ENCODE measurements at regions not wholly inside any gene's neighbourhood (a gene's known extent, or its start where the extent isn't known, plus 50 kb on each side); places are given as distances from the start of the nearest gene placed in this dataset.

- DNase-seq (ENCODE audit: insufficient read length) (no peak), FAIRE-seq (no peak)
- no peak for TF ChIP-seq POLR2AphosphoS5 (IDR thresholded peaks at IDR 0.05; ENCODE audit: low read depth, low read length)
- TF ChIP-seq POLR2A (IDR thresholded peaks at IDR 0.05; ENCODE audit: low read depth, low read length) = no peak
- no peak for TF ChIP-seq TAF1 (IDR thresholded peaks at IDR 0.05; ENCODE audit: borderline replicate concordance, low read depth, low read length)
Observed at GRCh38 chr11:92388380-92388779, 163.8 kb downstream of the FAT3 start.

GRCh38 chr11:92390783-92391182, 166.2 kb downstream of the FAT3 start:
- no peak for DNase-seq (ENCODE audit: insufficient read length)
- no peak for TF ChIP-seq POLR2A (IDR thresholded peaks at IDR 0.05; ENCODE audit: low read depth, low read length)
- no peak for TF ChIP-seq TAF1 (IDR thresholded peaks at IDR 0.05; ENCODE audit: borderline replicate concordance, low read depth, low read length)
- no peak for TF ChIP-seq POLR2AphosphoS5 (IDR thresholded peaks at IDR 0.05; ENCODE audit: low read depth, low read length)
- no peak for FAIRE-seq

- no peak for TF ChIP-seq POLR2A (IDR thresholded peaks at IDR 0.05; ENCODE audit: low read depth, low read length)
- no peak for TF ChIP-seq POLR2AphosphoS5 (IDR thresholded peaks at IDR 0.05; ENCODE audit: low read depth, low read length)
- TF ChIP-seq TAF1 (IDR thresholded peaks at IDR 0.05; ENCODE audit: borderline replicate concordance, low read depth, low read length) = no peak
- no peak for DNase-seq (ENCODE audit: insufficient read length)
- no peak for FAIRE-seq
Observed at GRCh38 chr11:92391364-92391763, 166.7 kb downstream of the FAT3 start.

- no peak for FAIRE-seq
- no peak for TF ChIP-seq TAF1 (IDR thresholded peaks at IDR 0.05; ENCODE audit: borderline replicate concordance, low read depth, low read length)
- no peak for DNase-seq (ENCODE audit: insufficient read length)
Observed at GRCh38 chr11:92391808-92392207, 167.2 kb downstream of the FAT3 start.

GRCh38 chr11:92393218-92393617, 168.6 kb downstream of the FAT3 start:
- TF ChIP-seq POLR2AphosphoS5 (IDR thresholded peaks at IDR 0.05; ENCODE audit: low read depth, low read length) (no peak), TAF1 (IDR thresholded peaks at IDR 0.05; ENCODE audit: borderline replicate concordance, low read depth, low read length) (no peak), POLR2A (IDR thresholded peaks at IDR 0.05; ENCODE audit: low read depth, low read length) (no peak)
- DNase-seq (ENCODE audit: insufficient read length) (no peak), FAIRE-seq (peak; percentile 30)

- DNase-seq (ENCODE audit: insufficient read length) = no peak
- TF ChIP-seq POLR2A (IDR thresholded peaks at IDR 0.05; ENCODE audit: low read depth, low read length) (no peak), TAF1 (IDR thresholded peaks at IDR 0.05; ENCODE audit: borderline replicate concordance, low read depth, low read length) (no peak), POLR2AphosphoS5 (IDR thresholded peaks at IDR 0.05; ENCODE audit: low read depth, low read length) (no peak)
- no peak for FAIRE-seq
Observed at GRCh38 chr11:92396133-92396532, 171.5 kb downstream of the FAT3 start.

- TF ChIP-seq POLR2AphosphoS5 (IDR thresholded peaks at IDR 0.05; ENCODE audit: low read depth, low read length) (no peak), POLR2A (IDR thresholded peaks at IDR 0.05; ENCODE audit: low read depth, low read length) (no peak), TAF1 (IDR thresholded peaks at IDR 0.05; ENCODE audit: borderline replicate concordance, low read depth, low read length) (no peak)
- DNase-seq (ENCODE audit: insufficient read length) (no peak), FAIRE-seq (no peak)
Observed at GRCh38 chr11:92397221-92397755, 172.7 kb downstream of the FAT3 start.

GRCh38 chr11:92399705-92400104, 175.1 kb downstream of the FAT3 start:
- DNase-seq (ENCODE audit: insufficient read length) (no peak), FAIRE-seq (no peak)
- TF ChIP-seq POLR2AphosphoS5 (IDR thresholded peaks at IDR 0.05; ENCODE audit: low read depth, low read length) (no peak), TAF1 (IDR thresholded peaks at IDR 0.05; ENCODE audit: borderline replicate concordance, low read depth, low read length) (no peak), POLR2A (IDR thresholded peaks at IDR 0.05; ENCODE audit: low read depth, low read length) (no peak)

GRCh38 chr11:92401520-92401919, 176.9 kb downstream of the FAT3 start:
- FAIRE-seq (no peak), DNase-seq (ENCODE audit: insufficient read length) (no peak)
- TF ChIP-seq POLR2AphosphoS5 (IDR thresholded peaks at IDR 0.05; ENCODE audit: low read depth, low read length) (no peak), TAF1 (IDR thresholded peaks at IDR 0.05; ENCODE audit: borderline replicate concordance, low read depth, low read length) (no peak), POLR2A (IDR thresholded peaks at IDR 0.05; ENCODE audit: low read depth, low read length) (no peak)

GRCh38 chr11:92406472-92406871, 181.9 kb downstream of the FAT3 start:
- no peak for TF ChIP-seq POLR2A (IDR thresholded peaks at IDR 0.05; ENCODE audit: low read depth, low read length)
- TF ChIP-seq POLR2AphosphoS5 (IDR thresholded peaks at IDR 0.05; ENCODE audit: low read depth, low read length) = no peak
- TF ChIP-seq TAF1 (IDR thresholded peaks at IDR 0.05; ENCODE audit: borderline replicate concordance, low read depth, low read length) = no peak
- DNase-seq (ENCODE audit: insufficient read length) = no peak
- FAIRE-seq = no peak

- FAIRE-seq = no peak
- no peak for TF ChIP-seq POLR2AphosphoS5 (IDR thresholded peaks at IDR 0.05; ENCODE audit: low read depth, low read length)
- DNase-seq (ENCODE audit: insufficient read length) = no peak
Observed at GRCh38 chr11:92409355-92409754, 184.7 kb downstream of the FAT3 start.

GRCh38 chr11:92409956-92410355, 185.3 kb downstream of the FAT3 start:
- no peak for DNase-seq (ENCODE audit: insufficient read length)
- no peak for FAIRE-seq
- TF ChIP-seq TAF1 (IDR thresholded peaks at IDR 0.05; ENCODE audit: borderline replicate concordance, low read depth, low read length) (no peak), POLR2AphosphoS5 (IDR thresholded peaks at IDR 0.05; ENCODE audit: low read depth, low read length) (no peak), POLR2A (IDR thresholded peaks at IDR 0.05; ENCODE audit: low read depth, low read length) (no peak)

GRCh38 chr11:92410526-92410925, 185.9 kb downstream of the FAT3 start:
- no peak for TF ChIP-seq POLR2A (IDR thresholded peaks at IDR 0.05; ENCODE audit: low read depth, low read length)
- TF ChIP-seq TAF1 (IDR thresholded peaks at IDR 0.05; ENCODE audit: borderline replicate concordance, low read depth, low read length) = no peak
- TF ChIP-seq POLR2AphosphoS5 (IDR thresholded peaks at IDR 0.05; ENCODE audit: low read depth, low read length) = no peak
- FAIRE-seq = no peak
- no peak for DNase-seq (ENCODE audit: insufficient read length)
